IMR-90 (cell line): ENCODE measurements at regions not wholly inside any gene's neighbourhood (a gene's known extent, or its start where the extent isn't known, plus 50 kb on each side); places are given as distances from the start of the nearest gene placed in this dataset.
A peak's percentile ranks its signal among the peaks of the same experiment; 100 is the strongest.

Experiments used
- ATAC-seq: fragments of 200-7000 bp; cut with Tn5 transposase; 2 replicates; pipeline ENCODE4 v1.9.1; 2020; ENCODE audit warnings: low read depth, mild to moderate bottlenecking, moderate library complexity
- BruUV-seq: library from RNA; stranded (reverse); fragments of 400-500 nt; replicated peaks from 2 replicates; lab custom pipeline; 2021; lab: Mats Ljungman, UMichigan
- CTCF ChIA-PET: fragments of 300-600 bp; formaldehyde crosslinking; extraction: SDS; loops from one replicate; lab custom pipeline; 2021; ENCODE audit warnings: antibody characterized with exemption; lab: Yijun Ruan, JAX
- POLR2A ChIA-PET: fragments of 300-600 bp; sonication (Branson Sonifier 250); formaldehyde crosslinking; loops from one replicate; lab custom pipeline; 2022; ENCODE audit warnings: antibody characterized with exemption; ENCODE audit not compliant: unreplicated experiment; lab: Charles Lee
- DNase-seq: peaks from one replicate; pipeline ENCODE4 v3.0.0; 2013
- H2AFZ ChIP-seq: replicated peaks from 2 replicates; pipeline ENCODE3; 2013; ENCODE audit warnings: low read length, mild to moderate bottlenecking; ENCODE audit not compliant: poor library complexity
- H2AK5ac ChIP-seq: 2 replicates; pipeline ENCODE4 v1.6.1; 2013; ENCODE audit warnings: low read depth, low read length, inconsistent platforms
- H2AK9ac ChIP-seq: replicated peaks from 2 replicates; pipeline ENCODE3; 2013; ENCODE audit warnings: mild to moderate bottlenecking, low read depth, low read length, moderate library complexity; ENCODE audit not compliant: poor library complexity
- H2BK120ac ChIP-seq: 2 replicates; pipeline ENCODE4 v1.6.1; 2013; ENCODE audit warnings: low read depth, low read length, inconsistent platforms
- H2BK15ac ChIP-seq: 3 replicates; pipeline ENCODE4 v1.6.1; 2013; ENCODE audit warnings: low read depth, low read length, inconsistent platforms
- H2BK20ac ChIP-seq: 2 replicates; pipeline ENCODE4 v1.6.1; 2013; ENCODE audit warnings: low read depth, mild to moderate bottlenecking, inconsistent platforms, low read length, moderate library complexity
- H2BK5ac ChIP-seq: 2 replicates; pipeline ENCODE4 v1.6.1; 2013; ENCODE audit warnings: mild to moderate bottlenecking, low read depth, low read length, inconsistent platforms; ENCODE audit not compliant: poor library complexity, severe bottlenecking
- H3K14ac ChIP-seq: replicated peaks from 2 replicates; pipeline ENCODE4 v1.6.1; 2013; ENCODE audit warnings: low read depth, low read length, inconsistent platforms
- H3K18ac ChIP-seq: 2 replicates; pipeline ENCODE4 v1.6.1; 2013; ENCODE audit warnings: low read depth, low read length, control low read depth
- H3K23ac ChIP-seq: 2 replicates; pipeline ENCODE4 v1.6.1; 2013; ENCODE audit warnings: low read depth, low read length, inconsistent platforms
- H3K27ac ChIP-seq: 2 replicates; pipeline ENCODE4 v1.5.1; 2013; ENCODE audit warnings: mild to moderate bottlenecking, control low read depth, low read length; ENCODE audit not compliant: insufficient read depth
- H3K27me3 ChIP-seq: 2 replicates; pipeline ENCODE4 v1.6.1; 2013; ENCODE audit warnings: low read length; ENCODE audit not compliant: control insufficient read depth, insufficient read depth
- H3K36me3 ChIP-seq: 2 replicates; pipeline ENCODE4 v1.6.1; 2013; ENCODE audit warnings: low read length, mixed read lengths; ENCODE audit not compliant: control insufficient read depth, insufficient read depth
- H3K4ac ChIP-seq: 2 replicates; pipeline ENCODE4 v1.6.1; 2013; ENCODE audit warnings: low read depth, low read length, inconsistent platforms
- H3K4me1 ChIP-seq: 2 replicates; pipeline ENCODE4 v1.6.1; 2013; ENCODE audit warnings: low read length, mixed read lengths; ENCODE audit not compliant: control insufficient read depth, insufficient read depth
- H3K4me2 ChIP-seq: 2 replicates; pipeline ENCODE4 v1.6.1; 2013; ENCODE audit warnings: low read depth, mild to moderate bottlenecking, control low read depth, low read length, moderate library complexity
- H3K4me3 ChIP-seq: 2 replicates; pipeline ENCODE4 v1.5.1; 2013; ENCODE audit warnings: low read depth, mild to moderate bottlenecking, control low read depth, low read length, moderate library complexity; ENCODE audit not compliant: insufficient read depth
- H3K56ac ChIP-seq: 2 replicates; pipeline ENCODE4 v1.6.1; 2013; ENCODE audit warnings: low read length, inconsistent platforms; ENCODE audit not compliant: insufficient read depth; ENCODE audit errors: extremely low read depth
- H3K79me1 ChIP-seq, 2 experiments: 2 replicates each; pipeline ENCODE4 v1.6.1; 2013; ENCODE audit warnings: low read length in 2 of 2, inconsistent platforms in 1 of 2, low read depth in 1 of 2
- H3K9ac ChIP-seq: 2 replicates; pipeline ENCODE4 v1.6.1; 2013; ENCODE audit warnings: low read depth, low read length, control low read depth
- H3K9me1 ChIP-seq: 2 replicates; pipeline ENCODE4 v1.6.1; 2013; ENCODE audit warnings: low read length, inconsistent platforms; ENCODE audit not compliant: insufficient read depth
- H3K9me3 ChIP-seq: 2 replicates; pipeline ENCODE4 v1.6.1; 2013; ENCODE audit warnings: low read length; ENCODE audit not compliant: control insufficient read depth, insufficient read depth
- H4K20me1 ChIP-seq: 2 replicates; pipeline ENCODE4 v1.6.1; 2013; ENCODE audit warnings: low read length, inconsistent platforms; ENCODE audit not compliant: insufficient read depth
- H4K5ac ChIP-seq: 2 replicates; pipeline ENCODE4 v1.6.1; 2013; ENCODE audit warnings: mild to moderate bottlenecking, low read depth, low read length, control low read depth
- H4K8ac ChIP-seq, 2 experiments: 2 replicates each; pipeline ENCODE4 v1.6.1; 2013; ENCODE audit warnings: low read depth in 2 of 2, low read length in 2 of 2, control low read depth in 1 of 2, inconsistent platforms in 1 of 2
- H4K91ac ChIP-seq: 2 replicates; pipeline ENCODE4 v1.6.1; 2013; ENCODE audit warnings: low read depth, low read length, inconsistent platforms; ENCODE audit not compliant: insufficient read depth
- CEBPB ChIP-seq: IDR thresholded peaks from 2 replicates; pipeline ENCODE4 v1.6.1; 2012; ENCODE audit warnings: low read depth, low read length, improper control_type of control experiment
- FOS ChIP-seq: fragments of 150-350 bp; IDR thresholded peaks from 2 replicates; pipeline ENCODE4 v1.6.1; 2016; ENCODE audit warnings: low read depth, low read length
- MAFK ChIP-seq: IDR thresholded peaks from 2 replicates; pipeline ENCODE4 v1.6.1; 2012; ENCODE audit warnings: low read depth, low read length, improper control_type of control experiment
- NFE2L2 ChIP-seq: fragments of 150-350 bp; IDR thresholded peaks from 2 replicates; pipeline ENCODE4 v1.6.1; 2016; ENCODE audit warnings: low read depth, mild to moderate bottlenecking, low read length
- POLR2A ChIP-seq: IDR thresholded peaks from 2 replicates; pipeline ENCODE4 v1.6.1; 2012; ENCODE audit warnings: mild to moderate bottlenecking, low read depth, low read length
- RAD21 ChIP-seq: IDR thresholded peaks from 2 replicates; pipeline ENCODE4 v1.6.1; 2012; ENCODE audit warnings: low read length, improper control_type of control experiment
- RCOR1 ChIP-seq: IDR thresholded peaks from 2 replicates; pipeline ENCODE4 v1.6.1; 2012; ENCODE audit warnings: mild to moderate bottlenecking, low read length, improper control_type of control experiment; ENCODE audit not compliant: insufficient replicate concordance
- RFX5 ChIP-seq: IDR thresholded peaks from 2 replicates; pipeline ENCODE4 v1.8.0; 2012; ENCODE audit warnings: low read depth, mild to moderate bottlenecking, low read length, moderate library complexity
- SMC3 ChIP-seq: fragments of 150-350 bp; IDR thresholded peaks from 2 replicates; pipeline ENCODE4 v1.6.1; 2016; ENCODE audit warnings: low read depth, mild to moderate bottlenecking, antibody characterized with exemption, low read length, moderate library complexity
- WGBS, 2 experiments: methylation state at CpG; one replicate each; pipeline versions ENCODE4 v1.1.5 to v1.1.7; 2013; ENCODE audit warnings: missing lambda C conversion rate in 2 of 2; ENCODE audit not compliant: insufficient read length in 1 of 2; ENCODE audit errors: extremely low coverage in 2 of 2; 5-methylcytosine and 5-hydroxymethylcytosine counted together
- dilution Hi-C: fragments of 300-500 bp; cut with HindIII; formaldehyde crosslinking; loops from one replicate; pipeline ENCODE4 v1.14.3; 2018; ENCODE audit warnings: low sequenced_read_pairs; ENCODE audit not compliant: unreplicated experiment
- in situ Hi-C: fragments of 300-500 bp; cut with MboI; formaldehyde crosslinking; loops from 3 replicates; pipeline ENCODE4 v1.14.3; 2019; ENCODE audit warnings: low sequenced_read_pairs, inconsistent platforms, mixed read lengths
- intact Hi-C: fragments of 100-400 bp; cut with micrococcal nuclease; formaldehyde crosslinking; loops from 2 replicates; pipeline ENCODE4 v1.10.0; 2022
- TF ChIP-seq, protein P1 (sequence below): conservative IDR thresholded peaks from 2 replicates; pipeline ENCODE4 v1.5.1; 2012; ENCODE audit warnings: mild to moderate bottlenecking, low read depth, low read length, improper control_type of control experiment

DNA sequence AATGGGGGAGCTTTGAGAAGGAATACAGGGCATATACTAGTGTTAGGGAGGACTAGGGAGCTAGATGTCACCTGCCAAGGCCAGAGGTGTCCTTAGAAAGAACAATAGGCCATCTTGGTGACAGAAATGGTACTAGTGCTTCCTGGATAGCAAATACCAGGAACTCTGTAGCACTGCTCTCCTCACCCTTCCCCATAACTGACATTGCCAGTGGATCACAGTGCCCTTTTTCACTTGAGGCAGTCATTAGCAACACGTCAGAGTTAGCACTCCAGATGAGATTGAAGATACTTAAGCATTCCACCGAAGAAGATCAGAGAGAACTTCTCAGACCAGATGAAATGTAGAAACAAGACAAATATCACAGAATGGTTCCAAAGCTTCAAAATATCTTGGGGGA is 103.1 kb upstream of the PDZRN3 start:
- peak overlapping the region; percentile 17; the same call in 1 of the 2 replicates for H3K4me2 ChIP-seq
- H2AK5ac ChIP-seq, result peak overlapping the region; percentile 56; the same call in 1 of the 2 replicates
- H2BK120ac ChIP-seq, result peak overlapping the region; percentile 97
- H2AK9ac ChIP-seq, result peak overlapping the region; percentile 85
- H3K36me3 ChIP-seq, result no peaks in the 10 kb centered on the region
- H3K79me1 ChIP-seq, result no peaks in the 10 kb centered on the region
- CTCF ChIA-PET, result interaction anchor here (1.1 kb wide), 1 partner anchor 9 kb away, joined by 3 read pairs; no protein-coding TSS in a partner anchor
- H3K14ac ChIP-seq, result peak overlapping the region; percentile 66
- H3K27ac ChIP-seq, result peak overlapping the region; percentile 82
- TF ChIP-seq SMC3, result no peak
- TF ChIP-seq, protein P1, sequence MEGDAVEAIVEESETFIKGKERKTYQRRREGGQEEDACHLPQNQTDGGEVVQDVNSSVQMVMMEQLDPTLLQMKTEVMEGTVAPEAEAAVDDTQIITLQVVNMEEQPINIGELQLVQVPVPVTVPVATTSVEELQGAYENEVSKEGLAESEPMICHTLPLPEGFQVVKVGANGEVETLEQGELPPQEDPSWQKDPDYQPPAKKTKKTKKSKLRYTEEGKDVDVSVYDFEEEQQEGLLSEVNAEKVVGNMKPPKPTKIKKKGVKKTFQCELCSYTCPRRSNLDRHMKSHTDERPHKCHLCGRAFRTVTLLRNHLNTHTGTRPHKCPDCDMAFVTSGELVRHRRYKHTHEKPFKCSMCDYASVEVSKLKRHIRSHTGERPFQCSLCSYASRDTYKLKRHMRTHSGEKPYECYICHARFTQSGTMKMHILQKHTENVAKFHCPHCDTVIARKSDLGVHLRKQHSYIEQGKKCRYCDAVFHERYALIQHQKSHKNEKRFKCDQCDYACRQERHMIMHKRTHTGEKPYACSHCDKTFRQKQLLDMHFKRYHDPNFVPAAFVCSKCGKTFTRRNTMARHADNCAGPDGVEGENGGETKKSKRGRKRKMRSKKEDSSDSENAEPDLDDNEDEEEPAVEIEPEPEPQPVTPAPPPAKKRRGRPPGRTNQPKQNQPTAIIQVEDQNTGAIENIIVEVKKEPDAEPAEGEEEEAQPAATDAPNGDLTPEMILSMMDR, result no peak
- no peak for TF ChIP-seq MAFK
- no peak for TF ChIP-seq NFE2L2
- TF ChIP-seq RAD21, result no peak
- TF ChIP-seq RFX5, result no peak
- no peak for TF ChIP-seq POLR2A
- TF ChIP-seq CEBPB, result no peak
- no peak for TF ChIP-seq FOS
- TF ChIP-seq RCOR1, result no peak
- DNase-seq (no peak), ATAC-seq (peak; percentile 8; the same call in 1 of the 2 replicates)
- no peaks in the 10 kb centered on the region for H3K9me3 ChIP-seq
- peak overlapping the region; percentile 90 for H3K18ac ChIP-seq
- H4K20me1 ChIP-seq, result no peaks in the 10 kb centered on the region
- H2AFZ ChIP-seq, result peak overlapping the region; percentile 83
- peaks cover 12% of the 10 kb centered on the region for H3K9me1 ChIP-seq
- H2BK5ac ChIP-seq, result peak overlapping the region; percentile 85
- peak overlapping the region; percentile 86 for H4K5ac ChIP-seq
- dilution Hi-C loops, result no loop called here
- 0 out of 2 replicates have a peak overlapping the region, but pooled peaks have one; percentile 11 for H3K9ac ChIP-seq
- H4K8ac ChIP-seq, result peak overlapping the region; percentile 82 to 89
- POLR2A ChIA-PET, result no interaction called here
- H3K27me3 ChIP-seq, result no peaks in the 10 kb centered on the region
- H3K4ac ChIP-seq, result peak overlapping the region; percentile 76
- no peak overlapping the region for H3K4me3 ChIP-seq
- peak overlapping the region; percentile 59; the same call in 1 of the 2 replicates for H3K56ac ChIP-seq
- peak overlapping the region; percentile 93 for H2BK15ac ChIP-seq
- intact Hi-C loops, result loop anchor here (5.0 kb wide), 3 partner anchors 101 to 221 kb away; no protein-coding TSS in a partner anchor
- H2BK20ac ChIP-seq, result peak overlapping the region; percentile 99
- no TSS peak for BruUV-seq
- H3K4me1 ChIP-seq, result peaks cover 11% of the 10 kb centered on the region
- 20% methylated on average over 1 of the region's 2 CpGs; no CpG with 5 or more reads in 1 of the 2 experiments for WGBS, 2 experiments
- in situ Hi-C loops, result no loop called here
- peak overlapping the region; percentile 92 for H3K23ac ChIP-seq
- H4K91ac ChIP-seq, result peak overlapping the region; percentile 86
